Vagina (tissue), 2 donors: ENCODE measurements at regions not wholly inside any gene's neighbourhood (a gene's known extent, or its start where the extent isn't known, plus 50 kb on each side); places are given as distances from the start of the nearest gene placed in this dataset.

Experiments
- POLR2A ChIP-seq, 2 donors: fragments of 450-650 bp; IDR thresholded peaks; one replicate each; pipeline ENCODE4 v1.6.1; 2017; ENCODE audit warnings: antibody characterized with exemption in 2 of 2, mild to moderate bottlenecking in 2 of 2, moderate library complexity in 2 of 2
- POLR2AphosphoS5 ChIP-seq, 2 donors: sonication (generic); formaldehyde crosslinking; IDR thresholded peaks; one replicate each; pipeline ENCODE4 v1.9.0; 2017; ENCODE audit warnings: antibody characterized with exemption in 2 of 2, mild to moderate bottlenecking in 2 of 2, low read depth in 1 of 2; ENCODE audit not compliant: insufficient read depth in 1 of 2
- TF ChIP-seq, protein P1 (sequence below), 3 experiments: fragments of 450-650 bp in 2 of 3; fragments of 200-600 bp in 1 of 3; sonication (generic) in 1 of 3; IDR thresholded peaks; one replicate each; pipeline ENCODE4 v1.5.1; 2017 to 2019; ENCODE audit warnings: antibody characterized with exemption in 3 of 3, mild to moderate bottlenecking in 2 of 3, moderate library complexity in 2 of 3

DNA sequence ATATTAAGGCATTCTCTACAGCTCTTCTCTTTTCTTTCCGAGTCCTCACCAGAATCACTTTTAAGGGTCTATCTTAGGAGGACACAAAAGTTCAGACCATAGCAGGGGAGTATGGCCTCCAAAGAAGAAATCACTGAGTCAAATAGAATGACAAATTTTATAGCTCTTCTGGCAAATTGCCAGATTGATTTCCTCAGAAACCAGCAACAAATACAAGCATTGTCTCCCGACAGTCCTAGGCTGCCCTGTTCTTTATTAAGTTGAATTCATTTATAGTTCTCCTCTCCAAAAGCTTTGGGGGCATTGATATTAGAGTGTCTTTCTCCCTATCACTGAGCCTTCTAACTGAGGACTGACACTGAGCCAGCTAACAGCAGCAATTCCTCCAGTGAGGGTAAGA, 156.4 kb upstream of the FRMD6 start:
- TF ChIP-seq, protein P1, sequence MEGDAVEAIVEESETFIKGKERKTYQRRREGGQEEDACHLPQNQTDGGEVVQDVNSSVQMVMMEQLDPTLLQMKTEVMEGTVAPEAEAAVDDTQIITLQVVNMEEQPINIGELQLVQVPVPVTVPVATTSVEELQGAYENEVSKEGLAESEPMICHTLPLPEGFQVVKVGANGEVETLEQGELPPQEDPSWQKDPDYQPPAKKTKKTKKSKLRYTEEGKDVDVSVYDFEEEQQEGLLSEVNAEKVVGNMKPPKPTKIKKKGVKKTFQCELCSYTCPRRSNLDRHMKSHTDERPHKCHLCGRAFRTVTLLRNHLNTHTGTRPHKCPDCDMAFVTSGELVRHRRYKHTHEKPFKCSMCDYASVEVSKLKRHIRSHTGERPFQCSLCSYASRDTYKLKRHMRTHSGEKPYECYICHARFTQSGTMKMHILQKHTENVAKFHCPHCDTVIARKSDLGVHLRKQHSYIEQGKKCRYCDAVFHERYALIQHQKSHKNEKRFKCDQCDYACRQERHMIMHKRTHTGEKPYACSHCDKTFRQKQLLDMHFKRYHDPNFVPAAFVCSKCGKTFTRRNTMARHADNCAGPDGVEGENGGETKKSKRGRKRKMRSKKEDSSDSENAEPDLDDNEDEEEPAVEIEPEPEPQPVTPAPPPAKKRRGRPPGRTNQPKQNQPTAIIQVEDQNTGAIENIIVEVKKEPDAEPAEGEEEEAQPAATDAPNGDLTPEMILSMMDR (IDR thresholded peaks at IDR 0.05), result no peak
- TF ChIP-seq POLR2AphosphoS5 (IDR thresholded peaks at IDR 0.05; ENCODE audit: insufficient read depth in 1 of 2, low read depth in 1 of 2) (no peak), POLR2A (IDR thresholded peaks at IDR 0.05) (no peak)
